Bronchial epithelial cell (primary cell): ENCODE measurements at regions not wholly inside any gene's neighbourhood (a gene's known extent, or its start where the extent isn't known, plus 50 kb on each side); places are given as distances from the start of the nearest gene placed in this dataset.
A peak's percentile ranks its signal among the peaks of the same experiment; 100 is the strongest.

Experiments
- DNase-seq: peaks from one replicate; pipeline ENCODE4 v3.0.0-alpha.2; 2010; ENCODE audit warnings: low read depth
- FAIRE-seq: peaks from 2 replicates; lab custom pipeline; 2011; peaks lifted over from hg19 to GRCh38; lab: Jason Lieb, UNC
- H3K27me3 ChIP-seq: 2 replicates; pipeline ENCODE4 v1.5.1; 2011; ENCODE audit warnings: low read length; ENCODE audit not compliant: control insufficient read depth, insufficient read depth
- H3K36me3 ChIP-seq: 2 replicates; pipeline ENCODE4 v1.5.1; 2011; ENCODE audit warnings: low read length; ENCODE audit not compliant: control insufficient read depth, insufficient read depth
- H3K4me3 ChIP-seq: 2 replicates; pipeline ENCODE4 v1.5.1; 2011; ENCODE audit warnings: mild to moderate bottlenecking, low read depth, low read length, control low read depth
- CTCF ChIP-seq: IDR thresholded peaks from 2 replicates; pipeline ENCODE4 v1.5.1; 2011; ENCODE audit warnings: mild to moderate bottlenecking, moderate library complexity, low read length, control low read depth, inconsistent platforms; ENCODE audit not compliant: insufficient read depth, severe bottlenecking

DNA sequence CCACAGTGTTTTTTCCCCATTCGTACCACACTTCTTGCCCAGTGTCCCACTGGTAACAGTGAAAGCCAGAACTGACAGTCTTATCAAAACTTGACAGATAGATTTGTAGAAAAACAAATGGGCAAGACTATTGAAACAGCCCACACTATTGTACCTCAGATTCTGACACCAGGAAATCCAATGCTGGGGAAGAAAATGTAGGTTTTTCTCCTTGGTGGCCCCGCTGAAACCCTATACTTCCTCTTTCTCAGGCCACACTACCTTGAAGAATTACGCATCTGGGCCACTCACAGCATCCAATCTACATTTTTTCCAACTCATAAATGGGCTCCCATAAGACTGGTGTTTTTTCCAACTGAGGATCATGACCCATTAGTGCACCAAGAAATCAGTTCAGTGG is 90.9 kb upstream of the HDDC2 start:
- H3K27me3 ChIP-seq: no peaks in the 10 kb centered on the region
- no peak for FAIRE-seq
- no peak overlapping the region for H3K4me3 ChIP-seq
- TF ChIP-seq CTCF: no peak
- no peaks in the 10 kb centered on the region for H3K36me3 ChIP-seq
- no peak for DNase-seq

- DNase-seq (no peak), FAIRE-seq (no peak)
- H3K27me3 ChIP-seq: no peaks in the 10 kb centered on the region
- no peak overlapping the region for H3K4me3 ChIP-seq
- H3K36me3 ChIP-seq: no peaks in the 10 kb centered on the region
- no peak for TF ChIP-seq CTCF
These were observed 91.7 kb upstream of the HDDC2 start for GRCh38 chr6:125393449-125393858.

- Histone ChIP-seq H3K27me3 (no peaks in the 10 kb centered on the region), H3K36me3 (no peaks in the 10 kb centered on the region), H3K4me3 (no peak overlapping the region)
- TF ChIP-seq CTCF: no peak
- no peak for DNase-seq
- FAIRE-seq: no peak
These were observed 105.0 kb upstream of the HDDC2 start for GRCh38 chr6:125406741-125407140.

DNA sequence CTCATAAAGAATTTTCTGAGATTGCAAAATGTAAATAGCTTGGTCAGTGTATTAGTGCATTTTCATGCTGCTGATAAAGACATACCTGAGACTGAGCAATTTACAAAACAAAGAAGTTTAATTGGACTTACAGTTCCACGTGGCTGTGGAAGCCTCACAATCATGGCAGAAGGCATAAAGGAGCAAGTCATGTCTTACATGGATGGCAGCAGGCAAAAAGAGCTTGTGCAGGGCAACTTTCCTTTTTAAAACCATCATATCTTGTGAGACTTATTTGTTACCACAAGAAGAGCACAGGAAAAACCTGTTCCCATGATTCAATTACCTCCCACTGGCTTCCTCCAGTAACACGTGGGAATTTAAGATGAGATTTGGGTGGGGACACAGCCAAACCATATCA is 112.7 kb upstream of the HDDC2 start:
- Histone ChIP-seq H3K27me3 (no peaks in the 10 kb centered on the region), H3K36me3 (no peaks in the 10 kb centered on the region), H3K4me3 (no peak overlapping the region)
- DNase-seq: no peak
- FAIRE-seq: no peak
- no peak for TF ChIP-seq CTCF

- Histone ChIP-seq H3K27me3 (no peaks in the 10 kb centered on the region), H3K4me3 (no peak overlapping the region), H3K36me3 (no peaks in the 10 kb centered on the region)
- TF ChIP-seq CTCF: no peak
- DNase-seq (peak; percentile 83), FAIRE-seq (no peak)
These were observed 114.1 kb upstream of the HDDC2 start for GRCh38 chr6:125415913-125416312.

DNA sequence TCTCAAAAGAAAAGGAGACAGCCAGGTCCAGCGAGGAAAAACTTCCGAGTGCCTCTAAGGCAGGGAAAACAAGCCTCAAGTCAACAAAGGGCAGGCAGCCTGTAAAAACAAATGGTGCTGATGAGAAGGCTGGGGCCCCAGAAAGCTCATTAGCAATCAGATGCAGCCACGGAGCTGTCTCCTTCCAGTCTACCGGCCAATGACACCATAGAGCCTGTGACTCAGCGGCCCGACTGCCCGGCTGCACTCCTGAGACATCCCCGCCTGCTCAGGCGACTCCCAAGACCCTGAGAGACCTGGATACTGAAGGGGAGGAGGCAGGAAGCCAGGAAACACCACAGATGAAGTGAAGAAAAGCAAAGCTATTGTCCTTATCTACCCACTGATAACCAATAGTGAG is 120.1 kb upstream of the HDDC2 start:
- TF ChIP-seq CTCF: no peak
- H3K36me3 ChIP-seq: no peaks in the 10 kb centered on the region
- FAIRE-seq: no peak
- peak; percentile 51 for DNase-seq
- H3K4me3 ChIP-seq: no peak overlapping the region
- H3K27me3 ChIP-seq: no peaks in the 10 kb centered on the region
